GM13976 (cell line): ENCODE measurements at regions not wholly inside any gene's neighbourhood (a gene's known extent, or its start where the extent isn't known, plus 50 kb on each side); places are given as distances from the start of the nearest gene placed in this dataset.

Experiments used
- DNase-seq: peaks from one replicate; pipeline ENCODE4 v3.0.0; 2012; ENCODE audit warnings: low spot score
- in situ Hi-C: fragments of 300-500 bp; cut with MboI; formaldehyde crosslinking; loops from one replicate; pipeline ENCODE4 v1.12.0; 2022; ENCODE audit warnings: low sequenced_read_pairs, mixed read lengths, inconsistent platforms; ENCODE audit not compliant: unreplicated experiment
- TF ChIP-seq, protein P1 (sequence below): IDR thresholded peaks from 2 replicates; pipeline ENCODE4 v1.5.1; 2012; ENCODE audit warnings: borderline replicate concordance, mild to moderate bottlenecking; ENCODE audit not compliant: insufficient read depth; ENCODE audit errors: extremely low read depth, missing control alignments, control extremely low read depth

DNA sequence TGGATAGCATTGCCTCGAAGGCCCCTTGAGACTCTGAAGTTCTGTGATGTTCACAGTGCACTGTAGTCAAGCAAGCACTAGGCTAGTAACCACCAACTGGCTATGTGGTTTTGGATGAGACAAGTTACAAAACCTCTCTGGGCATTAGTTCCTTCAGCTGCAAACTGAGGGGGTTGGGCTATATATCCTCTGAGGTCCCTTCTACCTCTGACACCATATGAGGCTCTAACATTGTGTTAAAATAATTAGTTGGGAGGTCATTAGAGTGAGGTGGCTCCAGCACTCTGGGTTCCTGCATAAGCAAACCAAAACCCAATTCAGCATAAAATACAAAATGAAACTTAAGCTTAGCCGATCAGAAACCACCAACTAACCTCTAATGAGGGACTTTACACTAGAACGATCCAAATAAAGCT is 209.5 kb upstream of the LRRN1 start:
- in situ Hi-C loops = no loop called here
- TF ChIP-seq, protein P1, sequence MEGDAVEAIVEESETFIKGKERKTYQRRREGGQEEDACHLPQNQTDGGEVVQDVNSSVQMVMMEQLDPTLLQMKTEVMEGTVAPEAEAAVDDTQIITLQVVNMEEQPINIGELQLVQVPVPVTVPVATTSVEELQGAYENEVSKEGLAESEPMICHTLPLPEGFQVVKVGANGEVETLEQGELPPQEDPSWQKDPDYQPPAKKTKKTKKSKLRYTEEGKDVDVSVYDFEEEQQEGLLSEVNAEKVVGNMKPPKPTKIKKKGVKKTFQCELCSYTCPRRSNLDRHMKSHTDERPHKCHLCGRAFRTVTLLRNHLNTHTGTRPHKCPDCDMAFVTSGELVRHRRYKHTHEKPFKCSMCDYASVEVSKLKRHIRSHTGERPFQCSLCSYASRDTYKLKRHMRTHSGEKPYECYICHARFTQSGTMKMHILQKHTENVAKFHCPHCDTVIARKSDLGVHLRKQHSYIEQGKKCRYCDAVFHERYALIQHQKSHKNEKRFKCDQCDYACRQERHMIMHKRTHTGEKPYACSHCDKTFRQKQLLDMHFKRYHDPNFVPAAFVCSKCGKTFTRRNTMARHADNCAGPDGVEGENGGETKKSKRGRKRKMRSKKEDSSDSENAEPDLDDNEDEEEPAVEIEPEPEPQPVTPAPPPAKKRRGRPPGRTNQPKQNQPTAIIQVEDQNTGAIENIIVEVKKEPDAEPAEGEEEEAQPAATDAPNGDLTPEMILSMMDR = no peak
- DNase-seq = peak; percentile 47

DNA sequence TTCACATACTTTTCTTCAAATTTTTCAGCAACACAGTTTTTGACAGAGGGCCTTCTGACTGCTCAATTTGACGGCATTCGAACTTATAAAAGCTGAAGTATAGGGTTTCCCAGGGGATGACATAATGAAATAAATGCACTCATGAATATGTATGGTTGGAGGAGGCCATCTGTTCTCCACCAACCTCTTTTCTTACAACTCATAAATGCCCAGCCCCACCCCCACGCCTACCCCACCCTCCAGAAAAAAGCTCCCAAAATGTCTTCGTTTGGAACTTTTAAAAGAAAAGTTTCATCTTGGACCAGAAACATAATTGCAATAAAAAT is 211.6 kb upstream of the LRRN1 start:
- in situ Hi-C loops = no loop called here
- TF ChIP-seq, protein P1 = no peak
- DNase-seq = no peak

DNA sequence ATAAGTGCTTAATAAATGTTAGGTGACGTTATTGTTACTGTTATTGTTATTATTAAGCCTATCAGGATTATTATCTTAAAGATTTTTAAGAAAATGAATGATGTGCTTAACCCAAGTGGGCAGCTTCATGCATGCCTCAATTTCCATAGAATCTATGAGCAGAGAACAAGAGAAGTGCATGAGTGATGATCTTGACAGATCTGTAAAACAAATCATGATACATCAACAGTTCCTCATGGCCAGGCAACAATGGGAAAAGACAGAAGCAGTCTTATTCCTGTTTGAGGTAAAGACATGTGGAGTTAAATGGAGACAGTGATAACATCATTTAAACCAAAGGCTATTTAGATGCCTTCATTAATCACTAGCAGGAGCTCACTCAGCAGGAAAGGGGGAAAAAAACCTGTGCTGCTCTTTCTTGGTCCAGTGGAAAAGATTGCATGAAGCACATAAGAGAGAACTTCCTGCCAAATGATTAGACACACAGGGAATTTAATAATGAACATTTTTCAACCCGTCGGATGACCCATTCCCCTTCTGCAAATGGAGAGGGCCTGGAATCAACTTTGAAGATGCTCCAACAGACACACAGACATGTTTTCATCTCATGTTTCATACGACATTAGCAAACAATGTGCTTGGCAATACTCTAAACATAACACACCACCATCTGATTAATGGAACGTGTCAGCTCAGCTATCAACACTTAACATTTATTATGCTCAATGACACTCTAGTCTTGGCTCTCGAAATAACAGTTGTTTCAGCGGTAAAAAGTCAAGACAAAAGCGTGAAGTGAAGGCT is 212.2 kb upstream of the LRRN1 start:
- in situ Hi-C loops = no loop called here
- TF ChIP-seq, protein P1 = no peak
- no peak for DNase-seq

DNA sequence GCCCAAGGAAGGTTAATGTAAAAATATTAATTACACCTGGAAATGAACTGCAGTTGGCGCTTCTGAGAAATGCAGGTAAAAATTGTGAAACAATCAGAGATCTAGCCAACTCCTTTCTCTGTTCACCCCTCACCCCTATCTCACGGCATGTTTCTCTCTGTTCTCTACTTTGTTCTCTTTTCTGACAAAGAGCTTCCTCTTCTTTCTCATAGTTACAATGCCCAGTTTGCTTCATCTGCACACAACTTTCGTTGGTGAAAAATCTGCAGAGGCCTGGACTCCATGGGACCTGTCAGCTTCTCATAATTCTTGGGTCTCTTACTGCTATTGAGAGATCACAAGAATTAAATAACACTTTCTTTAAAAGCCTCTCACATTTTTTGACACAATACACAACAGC is 212.9 kb upstream of the LRRN1 start:
- in situ Hi-C loops = no loop called here
- TF ChIP-seq, protein P1 = no peak
- no peak for DNase-seq

DNA sequence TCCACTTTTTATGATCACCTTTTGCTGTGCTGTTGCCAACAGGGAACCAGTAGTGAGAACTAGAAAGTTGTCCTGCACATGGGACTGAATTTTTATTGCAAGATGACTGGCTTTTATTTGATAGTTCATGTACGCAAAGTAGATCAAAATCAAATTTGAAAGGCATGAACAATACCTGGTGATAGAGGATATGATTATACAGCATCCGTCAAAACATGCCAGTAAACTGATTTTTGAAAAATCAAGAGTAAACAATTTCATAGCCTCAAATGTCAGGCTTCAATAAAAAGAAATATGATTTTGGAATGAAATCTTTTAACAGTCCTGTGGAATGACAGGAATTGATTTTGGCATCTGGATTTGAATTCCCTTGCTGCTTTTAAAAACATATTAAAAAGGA is 219.6 kb upstream of the LRRN1 start:
- in situ Hi-C loops = no loop called here
- no peak for DNase-seq
- TF ChIP-seq, protein P1 = no peak

DNA sequence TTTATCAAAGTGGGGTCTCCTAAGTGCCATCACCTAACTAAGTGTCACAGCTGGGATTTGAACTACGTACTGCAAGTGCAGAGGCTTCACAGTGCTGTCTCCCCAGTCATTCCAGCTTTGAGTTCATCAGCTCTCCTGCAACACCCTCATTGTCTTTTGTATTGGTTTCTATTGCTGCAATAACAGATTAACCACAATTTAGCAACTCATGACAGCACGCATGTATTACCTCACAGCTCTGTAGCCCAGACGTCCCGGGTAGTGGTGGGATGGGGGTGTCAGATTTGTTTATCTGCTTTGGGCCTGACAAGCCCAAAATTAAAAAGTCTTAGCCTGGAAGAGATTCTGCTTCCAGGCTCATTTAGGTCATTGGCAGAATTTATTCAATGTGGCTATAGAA is 220.5 kb upstream of the LRRN1 start:
- in situ Hi-C loops = no loop called here
- TF ChIP-seq, protein P1 = no peak
- no peak for DNase-seq
